ENCODE measurements at regions not wholly inside any gene's neighbourhood (a gene's known extent, or its start where the extent isn't known, plus 50 kb on each side); places are given as distances from the start of the nearest gene placed in this dataset.

DNA sequence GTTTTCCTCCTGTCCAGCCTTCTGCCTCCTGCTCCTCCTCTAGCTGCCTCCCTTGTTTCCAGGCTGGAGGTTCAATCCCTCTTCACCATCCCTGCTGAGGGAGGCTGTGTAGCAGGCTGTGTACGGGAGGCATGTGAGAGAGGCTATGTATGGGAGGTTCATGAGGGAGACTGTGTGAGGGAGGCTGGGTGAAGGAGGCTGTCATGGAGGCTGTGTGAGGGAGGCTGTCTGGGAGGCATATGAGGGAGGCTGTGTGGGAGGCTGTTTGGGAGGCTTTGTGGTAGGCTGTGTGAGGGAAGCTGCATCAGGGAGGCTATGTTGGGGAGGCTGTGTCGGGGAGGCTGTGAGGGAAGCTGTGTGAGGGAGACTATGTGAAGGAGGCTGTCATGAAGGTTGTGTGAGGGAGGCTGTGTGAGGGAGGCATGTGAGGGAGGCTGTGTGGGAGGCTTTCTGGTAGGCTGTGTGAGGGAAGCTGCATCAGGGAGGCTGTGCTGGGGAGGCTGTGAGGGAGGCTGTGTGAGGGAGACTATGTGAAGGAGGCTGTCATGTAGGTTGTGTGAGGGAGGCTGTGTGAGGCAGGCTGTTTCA lies 123.7 kb upstream of the RNF32 start:
- Histone ChIP-seq H3K4me3 (no peak overlapping the region), H3K27me3 (no peaks in the 10 kb centered on the region), H3K9me3 (peaks cover 0 to 4% of the 10 kb centered on the region in 2 donors), H3K27ac (no peak overlapping the region), H3K4me1 (no peaks in the 10 kb centered on the region), H3K36me3 (no peaks in the 10 kb centered on the region)
- intact Hi-C loops (cut with DNase I), result no loop called here
- DNase-seq (ENCODE audit: low spot score in 2 of 2), result no peak
- TF ChIP-seq, protein P1, sequence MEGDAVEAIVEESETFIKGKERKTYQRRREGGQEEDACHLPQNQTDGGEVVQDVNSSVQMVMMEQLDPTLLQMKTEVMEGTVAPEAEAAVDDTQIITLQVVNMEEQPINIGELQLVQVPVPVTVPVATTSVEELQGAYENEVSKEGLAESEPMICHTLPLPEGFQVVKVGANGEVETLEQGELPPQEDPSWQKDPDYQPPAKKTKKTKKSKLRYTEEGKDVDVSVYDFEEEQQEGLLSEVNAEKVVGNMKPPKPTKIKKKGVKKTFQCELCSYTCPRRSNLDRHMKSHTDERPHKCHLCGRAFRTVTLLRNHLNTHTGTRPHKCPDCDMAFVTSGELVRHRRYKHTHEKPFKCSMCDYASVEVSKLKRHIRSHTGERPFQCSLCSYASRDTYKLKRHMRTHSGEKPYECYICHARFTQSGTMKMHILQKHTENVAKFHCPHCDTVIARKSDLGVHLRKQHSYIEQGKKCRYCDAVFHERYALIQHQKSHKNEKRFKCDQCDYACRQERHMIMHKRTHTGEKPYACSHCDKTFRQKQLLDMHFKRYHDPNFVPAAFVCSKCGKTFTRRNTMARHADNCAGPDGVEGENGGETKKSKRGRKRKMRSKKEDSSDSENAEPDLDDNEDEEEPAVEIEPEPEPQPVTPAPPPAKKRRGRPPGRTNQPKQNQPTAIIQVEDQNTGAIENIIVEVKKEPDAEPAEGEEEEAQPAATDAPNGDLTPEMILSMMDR (IDR thresholded peaks at IDR 0.05), result no peak

DNA sequence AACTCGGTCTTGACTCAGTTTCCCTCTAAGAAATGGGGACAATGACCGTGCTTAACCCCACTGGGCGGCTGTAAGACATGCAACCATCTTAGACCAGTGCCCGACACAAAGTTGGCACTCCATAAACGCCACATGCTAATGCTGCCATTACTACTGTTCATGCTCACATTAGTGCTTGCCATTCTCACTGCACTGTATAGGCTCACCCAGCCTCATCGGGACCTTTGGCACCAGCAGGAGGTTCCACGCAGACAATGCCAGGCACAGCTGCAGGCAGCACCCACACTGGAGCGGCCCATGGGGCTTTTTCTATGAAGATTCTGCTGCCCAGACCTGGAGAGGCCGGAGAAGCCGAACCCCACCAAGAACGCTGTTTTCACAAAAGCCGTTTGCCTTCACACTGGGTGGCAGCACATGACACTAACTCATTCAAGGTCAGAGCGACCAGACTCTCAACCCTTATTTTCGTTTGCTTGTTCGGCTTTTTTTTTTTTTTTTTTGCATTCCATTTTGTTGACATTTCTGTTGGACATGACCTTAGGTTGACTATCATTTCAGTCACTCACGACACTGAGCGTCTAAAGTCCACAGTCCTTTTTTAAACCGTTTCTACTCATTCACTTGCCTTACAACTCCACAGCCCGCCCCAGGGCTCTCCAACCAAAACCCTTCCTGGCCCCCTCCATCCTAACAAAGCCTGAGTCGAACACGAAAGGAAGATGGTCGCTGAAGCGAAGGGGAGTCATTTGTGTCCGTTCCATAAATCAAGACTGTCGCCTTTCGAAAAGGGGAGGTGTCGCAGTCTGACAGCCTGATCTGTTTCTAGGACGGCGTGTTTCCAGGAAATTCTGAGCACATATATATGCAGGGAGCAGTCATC lies 124.4 kb upstream of the RNF32 start:
- intact Hi-C loops (cut with DNase I), result no loop called here
- no peaks in the 10 kb centered on the region for H3K4me1 ChIP-seq
- no peak overlapping the region for H3K27ac ChIP-seq
- H3K27me3 ChIP-seq, result no peaks in the 10 kb centered on the region
- no peaks in the 10 kb centered on the region for H3K36me3 ChIP-seq
- DNase-seq (ENCODE audit: low spot score in 2 of 2), result no peak
- TF ChIP-seq, protein P1 (IDR thresholded peaks at IDR 0.05), result no peak
- H3K9me3 ChIP-seq, result peaks cover 0 to 9% of the 10 kb centered on the region in 2 donors
- no peak overlapping the region for H3K4me3 ChIP-seq

DNA sequence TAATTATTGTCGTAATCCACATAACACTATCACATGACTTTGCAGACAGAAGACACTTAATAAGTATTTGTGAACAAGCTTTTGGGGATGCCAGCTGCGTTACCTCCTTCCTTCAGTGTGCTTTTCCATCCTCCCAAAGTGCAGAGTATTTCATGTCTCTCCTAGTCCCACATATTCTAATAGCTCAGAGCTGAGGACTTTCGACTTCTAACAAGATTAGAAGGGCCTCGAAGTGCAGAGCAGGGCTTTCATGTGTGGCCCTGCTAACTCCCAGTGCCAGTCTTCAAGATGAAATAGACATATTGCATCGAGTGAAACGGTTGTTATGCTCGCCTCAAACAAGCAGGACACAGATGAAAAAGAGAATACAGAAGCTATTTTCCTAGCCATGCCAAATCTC lies 125.7 kb upstream of the RNF32 start:
- Histone ChIP-seq H3K36me3 (no peaks in the 10 kb centered on the region), H3K4me3 (no peak overlapping the region), H3K9me3 (peaks cover 0 to 12% of the 10 kb centered on the region in 2 donors), H3K4me1 (no peaks in the 10 kb centered on the region), H3K27me3 (no peaks in the 10 kb centered on the region), H3K27ac (no peak overlapping the region)
- intact Hi-C loops (cut with DNase I), result no loop called here
- no peak for DNase-seq (ENCODE audit: low spot score in 2 of 2)
- TF ChIP-seq, protein P1 (IDR thresholded peaks at IDR 0.05), result no peak

DNA sequence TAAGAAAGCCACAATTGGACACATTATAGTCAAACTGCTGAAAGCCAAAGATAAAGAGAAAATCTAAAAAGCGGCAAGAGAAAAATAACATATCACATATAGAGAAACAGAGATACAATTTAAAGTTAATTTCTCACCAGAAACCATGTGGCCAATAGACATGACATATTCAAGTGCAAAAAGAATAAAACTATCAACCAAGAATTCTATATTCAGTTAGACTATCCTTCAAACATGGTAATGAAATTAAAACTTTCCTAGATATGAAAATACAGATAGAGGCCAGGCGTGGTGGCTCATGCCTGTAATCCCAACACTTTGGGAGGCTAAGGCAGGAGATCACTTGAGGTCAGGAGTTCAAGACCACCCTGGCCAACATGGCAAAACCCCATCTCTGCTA lies 129.1 kb upstream of the RNF32 start:
- Histone ChIP-seq H3K36me3 (no peaks in the 10 kb centered on the region), H3K4me3 (no peak overlapping the region), H3K4me1 (no peaks in the 10 kb centered on the region), H3K9me3 (peaks cover 0 to 12% of the 10 kb centered on the region in 2 donors), H3K27ac (no peak overlapping the region), H3K27me3 (no peaks in the 10 kb centered on the region)
- no peak for DNase-seq (ENCODE audit: low spot score in 2 of 2)
- intact Hi-C loops (cut with DNase I), result no loop called here
- TF ChIP-seq, protein P1 (IDR thresholded peaks at IDR 0.05), result no peak

DNA sequence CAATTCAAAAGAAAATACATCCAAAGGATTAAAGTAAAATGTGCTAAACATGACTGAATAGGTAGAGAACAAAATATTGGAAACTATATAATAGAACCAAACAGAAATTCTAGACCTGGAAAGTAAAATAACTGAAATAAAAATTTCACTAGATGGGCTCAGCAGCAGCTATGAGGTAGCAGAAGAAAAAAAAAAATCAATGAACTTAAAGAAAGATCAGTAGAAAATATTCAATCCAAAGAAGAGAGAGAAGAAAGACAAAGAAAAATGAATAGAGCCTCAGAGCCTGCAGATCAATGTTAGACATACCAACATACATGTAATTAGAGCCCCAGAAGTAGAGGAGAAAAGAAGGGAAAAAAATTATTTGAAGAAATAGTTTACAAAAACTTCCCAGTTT lies 129.6 kb upstream of the RNF32 start:
- no peak overlapping the region for H3K4me3 ChIP-seq
- H3K4me1 ChIP-seq, result no peaks in the 10 kb centered on the region
- intact Hi-C loops (cut with DNase I), result no loop called here
- no peaks in the 10 kb centered on the region for H3K36me3 ChIP-seq
- no peak for DNase-seq (ENCODE audit: low spot score in 2 of 2)
- TF ChIP-seq, protein P1 (IDR thresholded peaks at IDR 0.05), result no peak
- peaks cover 0 to 12% of the 10 kb centered on the region in 2 donors for H3K9me3 ChIP-seq
- no peak overlapping the region for H3K27ac ChIP-seq
- H3K27me3 ChIP-seq, result no peaks in the 10 kb centered on the region
